Psoas muscle (tissue), 7 donors: ENCODE measurements at regions not wholly inside any gene's neighbourhood (a gene's known extent, or its start where the extent isn't known, plus 50 kb on each side); places are given as distances from the start of the nearest gene placed in this dataset.

Experiments used
- ATAC-seq, 4 donors: fragments of 200-7000 bp; cut with Tn5 transposase; one replicate each; pipeline ENCODE4 v1.9.1; 2020; ENCODE audit warnings: moderate library complexity in 3 of 4, mild to moderate bottlenecking in 2 of 4
- DNase-seq, 2 donors: peaks; one replicate each; pipeline ENCODE4 v3.0.0-alpha.2; 2020
- H3K27ac ChIP-seq: fragments of 200-600 bp; one replicate; pipeline ENCODE4 v1.8.0; 2022
- H3K27me3 ChIP-seq, 3 donors: fragments of 200-600 bp in 1 of 3; one replicate each; pipeline versions ENCODE4 v1.6.1 to v1.8.0; 2013 to 2022; ENCODE audit warnings: low read length in 2 of 3, mild to moderate bottlenecking in 2 of 3, moderate library complexity in 1 of 3; ENCODE audit not compliant: insufficient read depth in 3 of 3
- H3K36me3 ChIP-seq, 2 donors: fragments of 200-600 bp in 1 of 2; one replicate each; pipeline versions ENCODE4 v1.6.1 to v1.8.0; 2013 to 2022; ENCODE audit warnings: low read depth in 1 of 2, mild to moderate bottlenecking in 1 of 2, moderate library complexity in 1 of 2; ENCODE audit not compliant: insufficient read depth in 1 of 2
- H3K4me1 ChIP-seq: fragments of 200-600 bp; one replicate; pipeline ENCODE4 v1.8.0; 2022
- H3K4me3 ChIP-seq: fragments of 200-600 bp; one replicate; pipeline ENCODE4 v1.8.0; 2022; ENCODE audit warnings: mild to moderate bottlenecking
- H3K9me3 ChIP-seq: fragments of 200-600 bp; one replicate; pipeline ENCODE4 v1.8.0; 2022
- WGBS, 3 donors: extraction: QIAGEN DNeasy Blood & Tissue Kit; methylation state at CpG; one replicate each; pipeline versions ENCODE4 v1.1.6 to v1.1.7; 2013; 5-methylcytosine and 5-hydroxymethylcytosine counted together
- intact Hi-C, 2 donors: fragments of 100-400 bp; cut with DNase I; formaldehyde crosslinking; loops; one replicate each; pipeline versions ENCODE4 v1.11.0 to v1.14.2; 2022
- TF ChIP-seq, protein P1 (sequence below): fragments of 200-600 bp; IDR thresholded peaks from one replicate; pipeline ENCODE4 v1.8.0; 2022; ENCODE audit warnings: antibody characterized with exemption
- donor health status: healthy with polysubstance abuse.
- donor health status: DM: no; HTN: no; CAD: no; lungs with moderate emphysema.
- donor health status: Bipolar disorder and iron deficiency.
- donor health status: healthy.
- donor health status: DM: yes; HTN: yes; CAD: no.
- donor health status: DM: no; HTN: no; CAD: no.
- donor health status: DM: yes; HTN: yes; CAD: no.

GRCh38 chr3:166900866-166901577, 479.1 kb downstream of the ZBBX start:
- Histone ChIP-seq H3K9me3 (no peaks in the 10 kb centered on the region), H3K4me1 (no peaks in the 10 kb centered on the region), H3K27ac (no peak overlapping the region), H3K4me3 (no peak overlapping the region), H3K36me3 (no peaks in the 10 kb centered on the region), H3K27me3 (no peaks in the 10 kb centered on the region)
- TF ChIP-seq, protein P1, sequence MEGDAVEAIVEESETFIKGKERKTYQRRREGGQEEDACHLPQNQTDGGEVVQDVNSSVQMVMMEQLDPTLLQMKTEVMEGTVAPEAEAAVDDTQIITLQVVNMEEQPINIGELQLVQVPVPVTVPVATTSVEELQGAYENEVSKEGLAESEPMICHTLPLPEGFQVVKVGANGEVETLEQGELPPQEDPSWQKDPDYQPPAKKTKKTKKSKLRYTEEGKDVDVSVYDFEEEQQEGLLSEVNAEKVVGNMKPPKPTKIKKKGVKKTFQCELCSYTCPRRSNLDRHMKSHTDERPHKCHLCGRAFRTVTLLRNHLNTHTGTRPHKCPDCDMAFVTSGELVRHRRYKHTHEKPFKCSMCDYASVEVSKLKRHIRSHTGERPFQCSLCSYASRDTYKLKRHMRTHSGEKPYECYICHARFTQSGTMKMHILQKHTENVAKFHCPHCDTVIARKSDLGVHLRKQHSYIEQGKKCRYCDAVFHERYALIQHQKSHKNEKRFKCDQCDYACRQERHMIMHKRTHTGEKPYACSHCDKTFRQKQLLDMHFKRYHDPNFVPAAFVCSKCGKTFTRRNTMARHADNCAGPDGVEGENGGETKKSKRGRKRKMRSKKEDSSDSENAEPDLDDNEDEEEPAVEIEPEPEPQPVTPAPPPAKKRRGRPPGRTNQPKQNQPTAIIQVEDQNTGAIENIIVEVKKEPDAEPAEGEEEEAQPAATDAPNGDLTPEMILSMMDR, result no peak
- WGBS, 3 donors, result 74 to 84% (median 82%) methylated on average over 3 of the region's 3 CpGs
- intact Hi-C loops, result no loop called here
- no peak for DNase-seq
- ATAC-seq, result no peak

DNA sequence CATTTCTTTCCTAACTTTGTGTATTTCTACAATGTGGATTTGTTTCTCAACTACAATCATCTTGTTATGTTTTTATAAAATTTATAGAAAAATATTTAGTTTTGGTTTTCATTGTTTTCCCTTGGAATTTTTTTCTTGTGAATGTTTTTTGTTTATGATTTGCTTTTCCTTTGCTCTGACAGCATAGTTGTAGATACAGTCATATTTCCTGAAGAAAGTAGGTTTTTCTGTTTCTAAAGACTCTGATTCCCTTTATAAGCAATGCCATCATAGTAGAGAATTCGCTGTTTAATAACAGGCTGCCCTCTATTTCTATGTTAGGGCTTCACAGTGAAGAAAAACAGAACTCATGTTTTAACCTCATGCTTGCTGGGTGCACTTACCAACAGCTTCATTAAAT, 482.3 kb downstream of the ZBBX start:
- intact Hi-C loops, result no loop called here
- TF ChIP-seq, protein P1, result no peak
- Histone ChIP-seq H3K36me3 (no peaks in the 10 kb centered on the region), H3K9me3 (no peaks in the 10 kb centered on the region), H3K27ac (no peak overlapping the region), H3K4me1 (no peaks in the 10 kb centered on the region), H3K4me3 (no peak overlapping the region), H3K27me3 (no peaks in the 10 kb centered on the region)
- DNase-seq (no peak), ATAC-seq (no peak)
- 69 to 89% (median 77%) methylated on average over 1 of the region's 1 CpG for whole genome bisulfite sequencing, 3 donors

DNA sequence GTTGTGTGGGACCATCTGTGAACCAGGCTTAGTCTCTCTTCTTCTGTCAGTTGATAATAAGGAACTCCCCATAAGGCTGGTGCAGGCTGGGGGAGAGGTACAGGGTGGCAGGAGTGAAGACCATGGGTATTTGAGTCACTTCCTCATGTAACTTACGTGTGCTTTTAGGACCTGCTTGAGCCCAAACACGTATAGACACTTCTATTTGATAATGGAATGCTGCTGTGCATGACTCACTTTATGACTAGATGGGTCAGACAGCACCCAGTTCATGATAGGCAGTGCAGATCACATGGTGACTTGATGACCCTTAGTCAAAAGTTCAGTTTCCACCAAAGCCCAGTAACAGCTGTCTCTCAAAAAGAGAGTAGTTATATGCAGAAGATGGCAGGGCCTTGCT, 490.9 kb downstream of the ZBBX start:
- Histone ChIP-seq H3K9me3 (no peaks in the 10 kb centered on the region), H3K4me3 (no peak overlapping the region), H3K27ac (no peak overlapping the region), H3K4me1 (no peaks in the 10 kb centered on the region), H3K27me3 (no peaks in the 10 kb centered on the region), H3K36me3 (no peaks in the 10 kb centered on the region)
- TF ChIP-seq, protein P1, result no peak
- WGBS, 3 donors, result 72 to 77% (median 74%) methylated on average over 2 of the region's 2 CpGs
- no peak for DNase-seq
- ATAC-seq, result no peak
- intact Hi-C loops, result no loop called here

DNA sequence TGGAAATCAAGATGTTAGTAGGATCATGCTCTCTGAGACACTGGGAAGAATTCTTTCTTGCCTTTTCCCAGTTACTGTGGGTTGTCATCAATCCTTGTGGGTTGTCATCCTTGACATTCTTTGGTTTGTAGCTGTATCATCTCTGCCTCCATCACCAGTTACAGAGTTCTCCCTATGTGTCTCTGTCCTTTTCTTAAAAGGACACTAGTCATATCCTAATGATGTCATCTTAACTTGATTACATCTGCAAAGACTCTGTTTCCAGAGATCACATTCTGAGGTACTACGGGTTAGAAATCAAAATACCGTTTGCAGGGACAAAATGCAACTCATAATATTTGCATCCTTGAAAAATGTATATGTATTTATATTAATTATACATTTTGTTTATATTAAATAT, 500.4 kb downstream of the ZBBX start:
- TF ChIP-seq, protein P1, result no peak
- WGBS, 3 donors, result 90 to 95% (median 94%) methylated on average over 2 of the region's 2 CpGs
- Histone ChIP-seq H3K27me3 (no peaks in the 10 kb centered on the region), H3K9me3 (no peaks in the 10 kb centered on the region), H3K27ac (no peak overlapping the region), H3K4me1 (no peaks in the 10 kb centered on the region), H3K36me3 (no peaks in the 10 kb centered on the region), H3K4me3 (no peak overlapping the region)
- no peak for DNase-seq
- no peak for ATAC-seq
- intact Hi-C loops, result no loop called here

DNA sequence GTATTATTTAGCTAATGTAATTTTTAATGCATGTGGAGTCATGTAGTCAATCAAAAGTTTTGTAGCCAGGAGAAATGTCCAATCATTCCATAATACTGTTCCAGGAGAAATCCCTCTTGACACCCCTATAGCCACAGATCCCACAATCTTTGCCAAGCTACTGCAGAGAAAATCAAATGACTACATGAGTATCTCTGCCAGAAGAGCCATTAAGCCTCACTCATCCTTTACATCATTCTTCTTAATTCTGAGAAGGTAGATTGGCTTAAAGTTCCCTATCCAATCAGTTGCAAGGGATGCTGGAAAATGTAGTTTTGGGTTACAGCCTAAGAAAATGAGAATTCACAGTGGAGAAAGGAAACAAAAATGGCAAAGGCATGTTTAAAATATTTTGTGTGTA, 502.1 kb downstream of the ZBBX start:
- Histone ChIP-seq H3K4me3 (no peak overlapping the region), H3K27ac (no peak overlapping the region), H3K9me3 (no peaks in the 10 kb centered on the region), H3K36me3 (no peaks in the 10 kb centered on the region), H3K4me1 (no peaks in the 10 kb centered on the region), H3K27me3 (no peaks in the 10 kb centered on the region)
- no peak for DNase-seq
- TF ChIP-seq, protein P1, result no peak
- no peak for ATAC-seq
- intact Hi-C loops, result no loop called here
